HG02588 (cell line): ENCODE measurements at regions not wholly inside any gene's neighbourhood (a gene's known extent, or its start where the extent isn't known, plus 50 kb on each side); places are given as distances from the start of the nearest gene placed in this dataset.
"Not testable (repeated sequence)": the region's sequence is repeated elsewhere in the genome, so short reads cannot be mapped to it uniquely, and the experiment has no call there.

ENCODE experiments used
- ATAC-seq: cut with Tn5 transposase; IDR thresholded peaks from one replicate; pipeline ENCODE4 v1.9.1; 2021; ENCODE audit warnings: mild to moderate bottlenecking, moderate library complexity; ENCODE audit not compliant: unreplicated experiment

DNA sequence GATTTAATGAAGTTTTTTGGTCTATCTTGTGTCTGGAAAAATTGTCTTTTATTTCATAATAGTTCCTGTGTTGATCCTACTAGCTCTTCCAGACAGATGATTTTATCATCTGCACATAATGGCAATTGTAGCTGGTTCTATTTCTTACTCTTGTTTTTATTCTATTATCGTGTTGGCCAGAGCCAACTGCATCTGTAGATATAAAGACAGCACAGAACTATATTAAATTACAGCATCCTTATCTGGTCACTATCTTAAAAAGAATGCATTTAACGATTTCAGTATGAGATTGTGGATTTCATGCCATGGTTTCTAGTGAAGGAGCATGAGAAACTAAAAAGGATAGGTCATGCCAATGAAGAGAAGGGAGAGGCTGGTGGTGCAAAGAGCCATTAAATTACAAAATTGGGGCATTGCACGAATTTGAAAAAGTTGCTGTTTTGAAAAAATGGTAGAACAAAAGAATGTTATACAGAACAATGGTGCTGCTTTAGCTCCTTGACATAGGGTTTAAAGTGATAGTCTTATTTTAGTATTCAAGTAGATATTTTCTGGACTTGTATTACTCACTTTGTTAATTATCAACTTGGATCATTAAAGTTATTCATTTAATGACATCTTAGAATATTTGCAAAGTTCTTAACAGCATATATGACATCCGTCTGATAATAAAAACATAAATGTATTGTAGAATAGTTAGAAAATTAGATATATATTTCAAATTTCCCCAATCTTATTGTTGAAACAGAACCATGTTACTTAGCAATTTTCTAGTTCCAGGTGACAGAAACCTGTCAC, 1250.3 kb downstream of the REEP3 start:
- ATAC-seq, result no peak

DNA sequence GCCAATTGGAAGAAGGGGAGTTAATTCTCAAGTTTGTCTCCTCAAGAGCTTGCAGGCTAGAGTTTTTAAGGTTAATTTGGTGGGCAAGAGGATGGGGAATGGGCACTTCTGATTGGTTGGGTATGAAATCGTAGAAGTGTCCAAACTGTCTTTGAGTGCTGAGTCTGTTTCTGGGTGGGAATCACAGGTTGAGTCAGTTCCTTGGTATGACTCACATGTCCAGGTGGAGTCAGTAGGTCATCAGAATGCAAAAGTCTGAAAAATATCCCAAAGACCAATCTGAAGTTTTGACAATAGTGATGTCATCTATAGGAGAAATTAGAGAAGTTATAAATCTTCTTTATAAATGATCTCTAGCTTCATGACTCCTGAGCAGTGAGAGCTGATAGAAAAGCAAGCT, 1252.2 kb downstream of the REEP3 start:
- no peak for ATAC-seq

DNA sequence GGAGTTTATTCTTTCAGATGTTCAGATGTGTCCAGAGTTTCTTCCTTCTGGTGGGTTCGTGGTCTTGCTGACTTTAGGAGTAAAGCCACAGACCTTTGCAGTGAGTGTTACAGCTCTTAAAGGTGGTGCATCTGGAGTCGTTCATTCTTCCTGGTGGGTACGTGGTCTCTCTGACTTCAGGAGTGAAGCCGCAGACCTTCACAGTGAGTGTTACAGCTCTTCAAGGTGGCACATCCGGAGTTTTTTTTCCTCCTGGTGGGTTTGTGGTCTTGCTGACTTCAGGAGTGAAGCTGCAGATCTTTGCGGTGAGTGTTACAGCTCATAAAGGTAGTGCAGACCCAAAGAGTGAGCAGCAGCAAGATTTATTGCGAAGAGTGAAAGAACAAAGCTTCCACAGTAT, 1263.2 kb downstream of the REEP3 start:
- ATAC-seq, result not testable (repeated sequence)

DNA sequence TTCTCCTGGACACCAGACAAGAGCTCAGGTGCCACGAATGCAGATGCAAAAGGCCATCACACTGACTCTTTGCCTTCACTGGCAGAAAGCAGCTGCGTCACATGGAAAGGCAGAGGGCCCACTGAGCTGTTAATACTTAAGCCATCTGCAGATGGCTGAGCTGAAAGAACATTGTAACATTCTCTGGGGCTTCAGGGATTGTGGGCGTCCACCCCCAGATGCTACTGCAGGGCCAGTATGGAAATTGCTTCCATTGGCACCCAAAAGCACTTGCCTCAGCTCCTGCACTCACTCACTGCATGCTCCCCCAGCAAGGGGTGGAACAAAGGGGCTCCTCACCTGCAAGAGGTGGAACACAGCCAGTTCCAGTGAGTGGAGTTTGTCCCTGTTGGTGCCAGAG, 1264.6 kb downstream of the REEP3 start:
- no peak for ATAC-seq

DNA sequence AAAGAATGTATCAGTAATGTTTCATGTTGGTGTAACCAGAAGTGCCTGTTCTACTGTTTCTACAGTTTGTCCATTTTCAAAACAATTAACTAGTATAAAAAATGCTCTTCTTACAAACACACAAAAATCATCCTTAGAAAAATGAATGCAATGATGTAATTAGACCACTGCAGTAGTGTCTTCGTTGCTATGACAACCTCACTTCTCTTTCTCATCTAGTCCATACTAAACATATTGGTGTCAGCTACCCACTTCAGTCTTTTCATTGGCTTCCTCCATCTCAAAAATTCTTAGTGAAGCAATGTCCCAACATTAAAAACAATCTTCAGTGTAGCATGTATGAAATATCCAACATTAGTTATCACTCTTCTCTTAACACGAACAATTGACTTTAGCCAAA, 1265.8 kb downstream of the REEP3 start:
- ATAC-seq, result no peak

DNA sequence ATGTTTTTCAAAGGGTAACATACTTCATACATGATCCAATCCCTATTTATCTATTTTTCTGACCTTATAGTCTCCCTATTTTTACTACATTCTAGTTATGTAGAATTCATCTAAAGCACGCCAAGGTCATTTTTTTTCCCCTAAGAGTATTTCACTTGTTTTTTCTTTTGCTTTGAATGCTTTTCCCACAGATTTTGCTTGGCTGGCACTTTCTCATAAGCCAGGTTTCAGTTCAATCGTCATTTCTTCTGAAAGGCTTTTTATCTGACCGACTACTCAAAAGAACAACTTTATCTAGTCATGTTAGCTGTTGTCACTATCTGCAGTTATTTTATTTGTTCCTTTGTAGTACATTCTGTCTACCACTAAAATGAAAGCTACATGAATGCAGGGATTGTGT, 1274.6 kb downstream of the REEP3 start:
- no peak for ATAC-seq

DNA sequence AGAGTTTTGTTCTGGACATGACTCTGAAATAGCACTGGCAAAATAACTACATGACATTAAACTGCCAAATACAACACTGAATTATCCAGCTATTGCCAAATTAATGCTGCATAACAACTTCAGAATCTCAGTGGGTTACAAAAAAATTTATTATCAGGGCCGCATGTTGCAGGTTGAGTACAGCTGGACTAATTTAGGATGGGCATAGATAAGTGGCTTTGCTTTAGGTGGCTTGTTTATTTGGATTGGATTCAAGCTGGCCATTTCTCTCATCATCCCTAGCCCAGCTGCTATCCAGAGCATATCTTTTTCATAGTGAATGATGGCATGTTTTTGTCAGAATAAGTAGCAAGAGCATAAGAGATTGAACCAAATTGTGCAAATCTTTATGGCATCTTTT, 1277.1 kb downstream of the REEP3 start:
- ATAC-seq, result no peak

DNA sequence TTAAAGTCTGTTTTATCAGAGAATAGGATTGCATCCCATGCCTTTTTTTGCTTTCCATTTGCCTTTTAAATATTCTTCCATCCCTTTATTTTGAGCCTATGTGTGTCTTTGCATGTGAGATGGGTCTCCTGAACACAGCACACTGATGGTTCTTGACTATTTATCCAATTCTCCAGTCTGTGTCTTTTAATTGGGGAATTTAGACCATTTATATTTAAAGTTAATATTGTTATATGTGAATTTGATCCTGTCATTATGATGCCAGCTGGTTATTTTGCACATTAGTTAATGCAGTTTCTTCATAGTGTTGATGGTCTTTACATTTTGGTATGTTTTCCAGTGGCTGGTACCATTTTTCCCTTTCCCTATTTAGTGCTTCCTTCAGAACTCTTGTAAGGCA, 1287.0 kb downstream of the REEP3 start:
- ATAC-seq, result not testable (repeated sequence)

DNA sequence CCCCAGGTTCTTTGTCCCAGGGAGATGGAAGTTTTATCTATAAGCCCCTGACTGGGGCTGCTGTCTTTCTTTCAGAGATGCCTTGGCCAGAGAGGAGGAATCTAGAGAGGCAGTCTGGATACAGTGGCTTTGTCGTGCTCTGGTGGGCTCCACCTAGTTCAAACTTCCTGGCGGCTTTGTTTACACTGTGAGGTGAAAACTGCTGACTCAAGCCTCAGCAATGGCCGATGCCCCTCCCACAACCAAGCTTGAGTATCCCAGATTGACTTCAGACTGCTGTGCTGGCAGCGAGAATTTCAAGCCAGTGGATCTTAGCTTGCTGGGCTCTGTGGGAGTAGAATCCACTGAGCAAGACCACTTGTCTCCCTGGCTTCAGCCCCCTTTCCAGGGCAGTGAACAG, 1288.8 kb downstream of the REEP3 start:
- ATAC-seq, result not testable (repeated sequence)

DNA sequence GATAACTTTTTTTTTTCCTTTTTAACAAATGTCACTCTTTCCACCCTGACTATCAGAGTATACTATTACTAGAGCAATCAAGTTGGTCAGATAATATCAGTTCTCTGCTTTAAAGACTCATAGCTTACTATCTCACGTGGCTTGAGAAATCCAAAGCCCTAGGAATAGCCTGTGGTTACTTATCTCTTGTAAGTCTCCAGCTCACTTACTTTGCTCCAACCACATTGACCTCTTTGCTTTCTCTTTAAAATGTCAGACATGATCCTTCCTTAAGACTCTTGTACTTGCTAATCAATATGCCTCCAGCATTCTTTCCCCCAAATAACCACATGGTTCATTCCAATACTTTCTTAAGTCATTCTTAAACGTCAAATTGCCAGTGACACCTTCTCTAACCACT, 1292.2 kb downstream of the REEP3 start:
- ATAC-seq, result no peak

DNA sequence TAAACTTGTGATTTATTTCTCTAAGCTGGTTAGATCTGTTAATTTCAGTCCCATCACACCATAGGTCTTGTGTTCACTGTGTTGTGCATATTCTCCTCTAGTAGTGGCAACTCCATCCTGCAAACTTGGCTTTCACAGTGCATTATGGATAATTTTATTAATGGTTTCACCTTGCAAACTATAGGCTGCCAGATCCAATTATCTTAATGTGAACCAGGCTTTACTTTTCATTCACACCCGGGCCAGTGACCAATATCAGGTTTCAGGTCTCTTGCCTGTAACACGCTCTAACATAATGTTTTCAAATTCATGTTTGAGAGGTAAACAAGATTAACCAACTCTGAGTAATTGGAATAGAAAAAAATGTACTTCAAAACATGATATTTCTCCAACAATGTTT, 1293.0 kb downstream of the REEP3 start:
- no peak for ATAC-seq

DNA sequence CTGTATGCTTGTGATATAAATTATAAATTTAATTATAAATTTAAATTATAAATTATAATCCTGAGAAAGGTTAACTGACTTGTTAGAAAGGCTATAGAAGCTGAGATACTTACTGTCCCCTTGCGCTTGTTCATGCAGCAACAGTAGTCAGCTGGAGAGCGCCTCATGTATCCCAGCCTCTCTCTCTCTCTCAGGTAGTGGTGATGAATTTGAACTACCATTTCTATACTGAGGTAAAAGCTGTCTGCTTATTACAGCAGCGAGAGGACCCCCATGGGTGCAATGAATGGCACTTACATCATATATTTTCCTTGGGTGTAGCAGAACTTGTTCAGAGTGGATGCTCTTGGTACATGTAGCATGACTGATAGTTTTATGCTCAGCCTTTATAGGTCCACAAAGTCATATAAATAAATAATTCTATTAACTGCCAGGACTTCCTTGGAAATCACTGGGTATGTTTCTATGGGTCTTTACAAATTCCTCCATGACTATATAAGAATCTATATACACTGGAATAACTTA, 1308.7 kb downstream of the REEP3 start:
- no peak for ATAC-seq

DNA sequence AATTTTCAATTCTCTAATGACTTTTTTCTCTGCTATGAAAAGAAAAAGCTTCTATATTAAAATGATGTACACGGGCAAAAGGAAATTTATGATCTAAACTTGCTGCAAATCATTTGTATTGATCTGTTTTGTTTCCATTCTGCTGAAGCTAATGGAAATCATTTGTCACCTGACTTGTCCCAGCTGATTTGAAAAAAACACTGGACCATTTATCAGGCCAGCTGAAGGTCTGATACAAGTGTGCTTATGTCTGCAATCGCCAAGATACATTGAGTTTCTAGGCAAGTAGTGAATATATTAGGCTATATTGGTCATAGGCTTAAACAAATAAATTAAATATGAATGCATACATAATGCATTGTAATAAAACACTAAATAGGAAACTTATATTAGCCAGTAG, 1309.7 kb downstream of the REEP3 start:
- ATAC-seq, result no peak

DNA sequence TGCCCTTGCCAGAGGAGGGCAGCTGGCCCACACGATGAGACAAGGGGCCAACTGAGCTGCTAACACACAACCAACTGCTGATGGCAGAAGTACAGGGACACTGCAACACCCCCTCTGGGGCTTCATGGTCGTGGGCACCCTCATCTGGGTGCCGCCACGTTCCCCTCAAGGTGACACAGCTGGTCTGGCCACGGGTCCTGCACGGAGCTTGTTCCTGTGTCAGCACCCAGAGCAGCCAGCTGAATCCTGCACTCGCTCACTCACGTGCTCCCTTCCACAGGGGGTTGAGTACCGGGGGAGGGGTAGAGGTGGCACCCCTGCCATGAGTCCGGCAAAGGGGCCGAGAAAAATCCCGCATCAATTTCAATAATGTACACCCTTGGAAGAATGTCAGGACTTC, 1319.1 kb downstream of the REEP3 start:
- ATAC-seq, result no peak

DNA sequence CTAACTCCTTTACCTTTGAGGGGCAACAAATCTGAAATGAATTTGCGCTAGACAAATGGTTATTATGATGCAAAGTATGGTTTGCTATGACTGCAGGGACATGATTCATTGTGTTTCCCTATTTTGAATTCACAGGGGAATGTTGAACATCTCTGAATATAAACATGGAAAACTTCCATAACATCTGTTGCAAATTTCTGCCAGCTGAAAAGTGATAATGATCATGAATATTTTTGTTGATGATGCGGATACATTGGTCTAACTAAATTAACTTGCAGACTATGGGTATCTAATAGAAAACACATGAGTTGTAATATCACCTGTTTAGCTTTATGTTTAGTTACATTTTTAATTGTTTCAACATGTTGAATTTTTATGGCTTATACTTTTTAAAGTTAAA, 1325.5 kb downstream of the REEP3 start:
- no peak for ATAC-seq

DNA sequence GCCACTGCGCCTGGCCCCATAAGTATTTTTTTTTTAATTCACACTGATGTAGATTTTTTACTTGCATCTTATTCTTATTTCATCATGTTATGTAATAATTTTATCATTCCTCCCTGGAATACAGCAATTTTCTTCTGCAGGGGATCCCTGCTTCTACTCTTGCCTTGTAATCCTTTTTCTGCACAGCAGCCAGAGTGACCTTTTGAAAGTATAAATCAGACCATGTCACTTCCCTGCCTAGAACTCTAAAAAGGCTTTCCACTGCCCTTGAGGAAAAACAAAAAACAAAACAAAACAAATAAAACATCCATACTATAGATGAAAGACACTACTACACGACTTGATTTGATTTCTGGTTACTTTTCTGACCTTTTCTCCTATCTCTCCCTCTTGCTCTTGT, 1334.7 kb downstream of the REEP3 start:
- no peak for ATAC-seq

DNA sequence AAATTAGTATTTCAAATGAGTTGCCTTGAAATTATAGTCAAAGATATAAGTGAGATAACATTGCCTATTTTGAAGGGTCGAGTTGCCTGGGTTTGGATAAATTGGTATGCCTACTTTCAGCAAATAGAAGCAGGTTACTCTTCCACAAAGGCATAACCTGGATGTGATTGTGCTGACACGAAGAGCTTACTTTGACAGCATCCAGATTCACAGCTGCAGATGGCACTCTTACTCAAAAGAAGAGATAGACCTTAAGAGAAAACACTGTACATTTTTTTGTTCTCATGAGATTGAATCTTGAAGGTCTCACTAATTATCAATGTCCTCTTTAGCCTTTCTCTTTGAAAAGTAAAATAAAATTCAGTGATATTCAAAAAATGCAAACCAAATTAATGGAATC, 1338.7 kb downstream of the REEP3 start:
- ATAC-seq, result no peak

DNA sequence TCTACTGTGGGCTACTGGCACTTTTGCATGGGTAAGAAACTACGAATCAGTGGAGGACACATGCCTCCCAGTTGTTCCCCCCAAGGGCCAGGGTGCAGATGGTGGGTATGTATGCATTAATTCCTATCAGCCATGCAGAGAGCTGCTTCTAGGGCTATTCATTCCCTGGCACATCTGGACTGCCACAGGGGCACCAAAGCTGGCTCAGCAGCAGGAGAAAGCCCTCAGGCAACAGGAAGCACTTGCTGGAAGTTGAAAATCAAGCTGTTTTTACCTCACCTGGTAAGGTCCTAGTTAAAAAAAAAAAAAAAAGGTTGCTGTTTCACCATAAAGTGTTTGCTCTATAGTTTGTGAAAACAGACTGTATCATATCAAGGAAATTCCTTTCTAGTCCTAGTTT, 1342.6 kb downstream of the REEP3 start:
- no peak for ATAC-seq

DNA sequence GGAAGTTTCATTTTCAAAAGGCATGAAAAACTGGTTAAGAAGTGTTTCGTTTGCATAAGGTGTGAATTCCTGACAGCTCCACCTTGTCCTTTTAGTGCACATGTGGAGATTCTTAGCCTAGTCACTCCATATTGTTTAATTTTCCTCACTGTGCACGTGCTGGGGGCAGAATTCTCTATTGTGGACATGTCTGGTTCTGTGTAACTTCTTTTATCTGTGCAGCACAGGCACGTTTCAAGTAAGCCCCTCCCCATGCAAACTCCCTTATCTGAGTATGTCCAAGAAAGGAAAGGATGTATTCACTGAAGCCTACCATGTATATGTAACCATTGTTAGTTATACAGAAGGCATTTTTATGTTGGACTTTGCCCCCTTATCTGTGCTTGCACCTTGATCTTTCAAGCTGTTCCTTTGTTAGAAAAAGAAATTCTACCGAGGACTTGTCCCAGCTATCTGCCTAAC, 1346.3 kb downstream of the REEP3 start:
- no peak for ATAC-seq

DNA sequence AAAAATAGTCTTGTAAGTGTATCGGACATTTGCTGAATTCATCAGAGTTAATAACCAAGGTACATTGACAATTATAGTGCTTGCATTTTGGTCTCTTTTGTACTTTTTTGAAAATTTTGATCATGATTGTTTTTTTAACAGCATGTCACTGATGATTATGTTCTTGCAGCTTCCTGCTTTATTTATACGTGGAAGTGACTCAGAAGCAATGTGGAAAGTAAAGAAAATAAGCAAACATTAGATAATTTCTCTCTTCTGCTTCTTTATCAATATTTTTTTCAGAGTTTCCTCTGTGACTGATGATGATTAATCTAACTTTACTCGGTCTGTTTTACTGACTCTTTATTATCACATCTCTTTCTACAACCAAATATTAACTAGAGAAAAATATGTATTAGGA, 1351.9 kb downstream of the REEP3 start:
- no peak for ATAC-seq

DNA sequence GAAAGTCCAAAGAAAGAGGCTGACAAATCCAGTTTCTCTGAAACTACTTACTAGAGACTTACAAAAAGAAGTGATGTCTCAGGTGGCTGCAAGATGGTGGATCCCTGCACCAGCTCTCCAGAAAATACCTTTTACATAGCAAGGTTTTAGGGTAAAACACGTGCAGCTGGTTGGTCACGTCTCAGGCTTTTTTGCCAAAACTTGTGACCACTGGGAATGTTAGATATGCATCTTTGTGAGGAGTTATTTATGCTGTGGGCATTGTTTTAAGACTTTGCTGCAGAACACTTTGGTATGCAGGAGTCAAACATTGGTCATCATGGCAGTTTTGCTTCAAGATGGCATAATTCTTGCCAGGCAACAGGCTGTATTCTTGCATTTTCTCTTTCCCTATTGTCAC, 1352.8 kb downstream of the REEP3 start:
- no peak for ATAC-seq

DNA sequence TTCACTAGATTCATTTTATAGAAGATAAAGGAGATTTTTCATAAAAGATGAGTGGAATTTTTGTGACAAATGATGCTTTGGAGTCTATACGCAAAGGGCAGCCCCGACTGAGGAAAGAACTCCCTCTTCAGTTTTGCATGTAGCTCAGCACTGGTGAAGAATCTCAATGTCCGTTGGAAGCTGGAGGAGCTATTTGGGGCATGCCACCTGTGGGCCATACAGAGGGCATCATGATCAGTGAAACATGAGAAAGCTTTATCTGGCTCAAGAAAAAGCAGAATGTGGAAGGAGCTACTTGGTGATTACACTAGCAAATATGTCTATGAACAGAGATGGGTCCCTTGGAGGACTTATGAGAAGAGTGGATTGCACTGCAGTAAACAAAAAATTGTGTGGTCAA, 1359.3 kb downstream of the REEP3 start:
- ATAC-seq, result no peak

DNA sequence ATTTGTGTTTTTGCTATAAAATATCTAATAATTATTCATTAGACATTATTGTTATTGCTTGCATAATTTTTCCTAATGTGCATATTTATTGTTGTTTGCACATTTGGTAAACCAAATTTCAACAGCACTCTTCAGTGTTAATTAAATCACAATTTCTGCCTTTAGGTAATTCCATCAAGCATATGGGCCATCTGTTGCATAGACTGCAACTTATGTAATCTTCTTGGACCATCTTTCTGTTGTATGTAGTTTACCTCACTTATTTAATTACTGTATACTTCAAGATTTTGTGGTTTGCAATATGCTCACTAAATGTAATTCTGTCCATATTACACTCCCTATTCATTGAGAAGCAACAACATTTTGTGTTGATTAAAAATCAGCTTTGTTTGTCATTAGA, 1360.1 kb downstream of the REEP3 start:
- no peak for ATAC-seq
